Loucy (cell line): ENCODE measurements at regions not wholly inside any gene's neighbourhood (a gene's known extent, or its start where the extent isn't known, plus 50 kb on each side); places are given as distances from the start of the nearest gene placed in this dataset.

Experiments used
- H2AFZ ChIP-seq: fragments of 200-600 bp; sonication (generic); 2 replicates; pipeline ENCODE4 v1.6.0; 2016; ENCODE audit warnings: antibody characterized with exemption, mild to moderate bottlenecking, low read length, moderate library complexity
- H3F3A ChIP-seq: fragments of 200-600 bp; 2 replicates; pipeline ENCODE4 v1.6.0; 2016; ENCODE audit warnings: antibody characterized with exemption, low read depth, mild to moderate bottlenecking
- H3K27me3 ChIP-seq: fragments of 200-600 bp; sonication (generic); 2 replicates; pipeline ENCODE4 v1.6.1; 2014; ENCODE audit warnings: low read length, mild to moderate bottlenecking; ENCODE audit not compliant: insufficient read depth, poor library complexity, severe bottlenecking
- H3K36me3 ChIP-seq: fragments of 200-600 bp; sonication (generic); 2 replicates; pipeline ENCODE4 v1.6.1; 2016; ENCODE audit warnings: low read length; ENCODE audit not compliant: insufficient read depth
- H3K4me1 ChIP-seq: fragments of 200-600 bp; sonication (generic); 2 replicates; pipeline ENCODE4 v1.5.1; 2014; ENCODE audit warnings: low read length, mild to moderate bottlenecking; ENCODE audit not compliant: insufficient read depth, poor library complexity, severe bottlenecking
- H3K4me2 ChIP-seq: fragments of 200-600 bp; sonication (generic); 2 replicates; pipeline ENCODE4 v1.6.0; 2014; ENCODE audit warnings: antibody characterized with exemption, low read length, low read depth, mild to moderate bottlenecking; ENCODE audit not compliant: poor library complexity, severe bottlenecking
- H3K4me3 ChIP-seq: fragments of 200-600 bp; sonication (generic); 2 replicates; pipeline ENCODE4 v1.5.1; 2014; ENCODE audit warnings: low read length, mild to moderate bottlenecking, mixed read lengths; ENCODE audit not compliant: poor library complexity, severe bottlenecking
- H3K79me2 ChIP-seq: fragments of 200-600 bp; sonication (generic); 2 replicates; pipeline ENCODE4 v1.6.1; 2014; ENCODE audit warnings: low read length; ENCODE audit not compliant: insufficient read depth
- H3K9ac ChIP-seq: fragments of 200-600 bp; sonication (generic); 2 replicates; pipeline ENCODE4 v1.6.0; 2014; ENCODE audit warnings: mild to moderate bottlenecking, low read depth, low read length, moderate library complexity; ENCODE audit not compliant: poor library complexity, severe bottlenecking
- H3K9me2 ChIP-seq: fragments of 200-600 bp; sonication (generic); replicated peaks from 2 replicates; pipeline ENCODE4 v1.6.1; 2016; ENCODE audit warnings: low read depth, low read length, mixed read lengths
- H3K9me3 ChIP-seq: fragments of 200-600 bp; sonication (generic); 2 replicates; pipeline ENCODE4 v1.6.1; 2014; ENCODE audit warnings: mild to moderate bottlenecking, antibody characterized with exemption, low read length, low read depth; ENCODE audit not compliant: insufficient read depth
- H4K20me1 ChIP-seq: fragments of 200-600 bp; sonication (generic); 2 replicates; pipeline ENCODE4 v1.6.0; 2014; ENCODE audit warnings: antibody characterized with exemption, low read length, mild to moderate bottlenecking; ENCODE audit not compliant: insufficient read depth, poor library complexity, severe bottlenecking
- CTCF ChIP-seq: fragments of 200-600 bp; sonication (generic); conservative IDR thresholded peaks from 2 replicates; pipeline ENCODE4 v1.5.1; 2014; ENCODE audit warnings: mild to moderate bottlenecking, antibody characterized with exemption, low read length
- EZH2phosphoT487 ChIP-seq: fragments of 200-600 bp; IDR thresholded peaks from 2 replicates; pipeline ENCODE4 v1.6.1; 2018; ENCODE audit warnings: antibody characterized with exemption, mild to moderate bottlenecking, moderate library complexity, borderline replicate concordance

GRCh38 chr2:19812166-19812565, 89.6 kb downstream of the TTC32 start:
- H3K27me3 ChIP-seq: no peaks in the 10 kb centered on the region
- no peak overlapping the region for H3K4me2 ChIP-seq
- TF ChIP-seq EZH2phosphoT487 (no peak), CTCF (no peak)
- no peak overlapping the region for H2AFZ ChIP-seq
- no peaks in the 10 kb centered on the region for H3K9me2 ChIP-seq
- H3K36me3 ChIP-seq: no peaks in the 10 kb centered on the region
- H3K4me3 ChIP-seq: no peak overlapping the region
- no peak overlapping the region for H3K9ac ChIP-seq
- H4K20me1 ChIP-seq: no peaks in the 10 kb centered on the region
- H3K79me2 ChIP-seq: no peaks in the 10 kb centered on the region
- H3K4me1 ChIP-seq: no peaks in the 10 kb centered on the region
- H3K9me3 ChIP-seq: no peaks in the 10 kb centered on the region; the same call in 1 of the 2 replicates
- no peaks in the 10 kb centered on the region for H3F3A ChIP-seq

- Histone ChIP-seq H3K4me3 (no peak overlapping the region), H3F3A (no peaks in the 10 kb centered on the region), H3K9ac (no peak overlapping the region), H3K27me3 (no peaks in the 10 kb centered on the region), H3K79me2 (no peaks in the 10 kb centered on the region), H2AFZ (no peak overlapping the region), H3K9me2 (no peaks in the 10 kb centered on the region), H3K9me3 (no peaks in the 10 kb centered on the region; the same call in 1 of the 2 replicates), H4K20me1 (no peaks in the 10 kb centered on the region), H3K36me3 (no peaks in the 10 kb centered on the region), H3K4me1 (no peaks in the 10 kb centered on the region), H3K4me2 (no peak overlapping the region)
- no peak for TF ChIP-seq EZH2phosphoT487
- no peak for TF ChIP-seq CTCF
Measured at GRCh38 chr2:19811186-19811585, 90.6 kb downstream of the TTC32 start.

GRCh38 chr2:19810637-19811036, 91.1 kb downstream of the TTC32 start:
- H3K4me3 ChIP-seq: no peak overlapping the region

More at GRCh38 chr2:19810637-19811036, 91.1 kb downstream of the TTC32 start:
- no peak overlapping the region for H3K4me2 ChIP-seq
- no peaks in the 10 kb centered on the region for H3K4me1 ChIP-seq
- H3K36me3 ChIP-seq: no peaks in the 10 kb centered on the region
- H3K9ac ChIP-seq: no peak overlapping the region
- H2AFZ ChIP-seq: no peak overlapping the region
- no peaks in the 10 kb centered on the region for H4K20me1 ChIP-seq
- TF ChIP-seq CTCF (no peak), EZH2phosphoT487 (no peak)
- H3F3A ChIP-seq: no peaks in the 10 kb centered on the region
- no peaks in the 10 kb centered on the region for H3K79me2 ChIP-seq
- no peaks in the 10 kb centered on the region; the same call in 1 of the 2 replicates for H3K9me3 ChIP-seq
- no peaks in the 10 kb centered on the region for H3K27me3 ChIP-seq
- H3K9me2 ChIP-seq: no peaks in the 10 kb centered on the region
